GM21717 (cell line): ENCODE measurements at regions not wholly inside any gene's neighbourhood (a gene's known extent, or its start where the extent isn't known, plus 50 kb on each side); places are given as distances from the start of the nearest gene placed in this dataset.
"Not testable (repeated sequence)": the region's sequence is repeated elsewhere in the genome, so short reads cannot be mapped to it uniquely, and the experiment has no call there.

Experiments used
- ATAC-seq: cut with Tn5 transposase; IDR thresholded peaks from one replicate; pipeline ENCODE4 v1.9.1; 2021; ENCODE audit warnings: mild to moderate bottlenecking, moderate library complexity; ENCODE audit not compliant: unreplicated experiment

GRCh38 chr6:141464896-141465295 lies 667.8 kb upstream of the GJE1 start:
- no peak for ATAC-seq

- ATAC-seq: peak; percentile 82
Measured at GRCh38 chr6:141464490-141464889, 668.2 kb upstream of the GJE1 start.

GRCh38 chr6:141463237-141463977 lies 669.3 kb upstream of the GJE1 start:
- peak; percentile 91 for ATAC-seq

GRCh38 chr6:141460743-141461484 lies 671.8 kb upstream of the GJE1 start:
- ATAC-seq: no peak

GRCh38 chr6:141460245-141460644 lies 672.5 kb upstream of the GJE1 start:
- ATAC-seq: not testable (repeated sequence)

GRCh38 chr6:141457984-141458383 lies 674.7 kb upstream of the GJE1 start:
- not testable (repeated sequence) for ATAC-seq

GRCh38 chr6:141452354-141452686 lies 680.4 kb upstream of the GJE1 start:
- ATAC-seq: no peak

GRCh38 chr6:141451511-141452353 lies 681.0 kb upstream of the GJE1 start:
- ATAC-seq: no peak

- ATAC-seq: no peak
Measured at GRCh38 chr6:141451181-141451510, 681.6 kb upstream of the GJE1 start.

- ATAC-seq: no peak
Measured at GRCh38 chr6:141445928-141446628, 686.6 kb upstream of the GJE1 start.

- no peak for ATAC-seq
Measured at GRCh38 chr6:141443668-141444289, 688.9 kb upstream of the GJE1 start.

GRCh38 chr6:141443032-141443431 lies 689.7 kb upstream of the GJE1 start:
- ATAC-seq: no peak

GRCh38 chr6:141439513-141439912 lies 693.2 kb upstream of the GJE1 start:
- no peak for ATAC-seq

GRCh38 chr6:141437685-141438084 lies 695.0 kb upstream of the GJE1 start:
- peak; percentile 55 for ATAC-seq

GRCh38 chr6:141437011-141437410 lies 695.7 kb upstream of the GJE1 start:
- ATAC-seq: no peak

- no peak for ATAC-seq
Measured at GRCh38 chr6:141426400-141426980, 706.2 kb upstream of the GJE1 start.

- no peak for ATAC-seq
Measured at GRCh38 chr6:141421378-141421777, 711.3 kb upstream of the GJE1 start.

- ATAC-seq: no peak
Measured at GRCh38 chr6:141418076-141418475, 714.6 kb upstream of the GJE1 start.

- no peak for ATAC-seq
Measured at GRCh38 chr6:141415896-141416295, 716.8 kb upstream of the GJE1 start.

GRCh38 chr6:141413196-141413595 lies 719.5 kb upstream of the GJE1 start:
- ATAC-seq: no peak
